GM21723 (cell line): ENCODE measurements at regions not wholly inside any gene's neighbourhood (a gene's known extent, or its start where the extent isn't known, plus 50 kb on each side); places are given as distances from the start of the nearest gene placed in this dataset.

Experiments used
- ATAC-seq: cut with Tn5 transposase; IDR thresholded peaks from one replicate; pipeline ENCODE4 v1.9.1; 2021; ENCODE audit warnings: mild to moderate bottlenecking, moderate library complexity; ENCODE audit not compliant: unreplicated experiment

- no peak for ATAC-seq
Observed at GRCh38 chr7:41114131-41114530, 588.8 kb downstream of the INHBA start.

DNA sequence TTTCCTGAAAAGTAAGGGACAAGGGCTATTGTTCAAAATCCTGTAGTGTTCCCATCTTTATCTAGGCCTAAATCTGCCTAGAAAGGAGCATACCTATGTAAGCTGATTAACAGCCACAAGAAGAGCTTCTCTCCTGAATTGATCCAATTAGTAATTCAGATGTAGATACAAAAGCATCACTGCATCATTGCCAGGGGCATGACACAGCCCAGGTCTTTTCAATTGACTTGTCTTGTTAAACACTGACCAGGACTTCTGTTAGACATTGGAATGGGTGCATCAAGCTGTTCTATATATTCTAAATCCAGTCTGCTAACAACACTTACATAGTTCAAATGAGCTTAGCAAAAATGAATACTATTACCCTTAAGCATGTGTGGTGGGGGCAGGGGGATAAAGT is 589.2 kb downstream of the INHBA start:
- ATAC-seq, result no peak

DNA sequence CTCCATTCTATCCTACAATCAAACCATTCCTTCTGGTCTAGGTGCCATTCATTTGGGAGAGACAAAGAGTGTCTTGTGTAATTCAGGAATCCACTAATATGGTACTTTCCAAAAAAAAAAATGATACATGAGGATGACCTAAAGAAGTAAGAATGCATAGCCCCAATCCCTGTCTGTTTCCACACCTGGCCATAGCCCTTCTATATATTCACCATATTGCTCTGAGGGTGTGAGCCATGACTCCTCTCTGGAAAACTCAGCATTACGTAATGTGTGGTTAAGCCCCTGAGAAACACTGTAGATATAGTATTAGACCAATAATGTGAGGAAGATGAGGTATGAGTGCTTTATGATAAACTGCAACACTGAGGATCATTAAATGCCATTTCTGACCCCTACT is 592.7 kb downstream of the INHBA start:
- no peak for ATAC-seq

DNA sequence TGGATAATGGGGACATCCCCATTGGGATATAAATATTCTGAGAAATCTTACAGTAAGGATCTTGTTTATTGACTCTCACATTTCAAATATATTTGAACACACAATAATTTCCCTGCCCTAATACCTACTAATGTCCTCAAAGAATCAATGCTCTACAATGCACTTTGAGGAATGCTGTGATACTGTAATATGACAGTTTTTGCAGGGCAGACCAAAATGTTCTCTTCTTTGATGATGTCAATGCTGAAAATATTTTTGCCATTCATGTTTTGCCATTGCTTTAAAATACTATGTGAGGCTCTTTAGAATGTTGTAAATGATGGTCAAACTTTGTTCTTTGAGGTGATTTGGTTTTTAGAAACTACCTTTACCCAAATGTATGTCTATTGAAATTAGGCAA is 594.1 kb downstream of the INHBA start:
- no peak for ATAC-seq

DNA sequence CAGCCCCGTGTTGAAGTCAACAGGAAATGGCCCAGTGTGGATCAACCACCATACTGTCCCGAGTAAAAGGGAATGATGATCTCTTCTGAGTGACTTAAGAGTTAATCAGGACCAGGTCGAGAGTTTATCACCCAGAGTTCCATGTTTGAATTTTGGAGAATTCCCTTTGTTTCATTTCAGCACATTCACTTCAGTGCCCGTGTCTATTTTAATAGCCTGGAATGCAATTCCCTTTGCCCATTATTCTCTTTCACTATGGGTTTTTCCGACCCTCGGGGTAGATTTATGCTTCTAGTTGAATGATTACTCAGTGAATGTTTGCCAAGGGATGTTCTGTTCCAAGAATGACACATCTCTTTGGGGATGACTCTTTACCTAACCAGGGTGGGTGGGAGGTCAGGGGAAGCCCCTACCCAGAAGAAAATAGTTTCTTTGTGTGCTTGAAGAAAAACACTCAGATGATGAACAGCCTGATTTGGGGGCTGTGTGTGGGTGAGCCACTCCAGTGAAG is 594.9 kb downstream of the INHBA start:
- ATAC-seq, result peak; percentile 39

- peak; percentile 38 for ATAC-seq
Observed at GRCh38 chr7:41107330-41107937, 595.5 kb downstream of the INHBA start.

DNA sequence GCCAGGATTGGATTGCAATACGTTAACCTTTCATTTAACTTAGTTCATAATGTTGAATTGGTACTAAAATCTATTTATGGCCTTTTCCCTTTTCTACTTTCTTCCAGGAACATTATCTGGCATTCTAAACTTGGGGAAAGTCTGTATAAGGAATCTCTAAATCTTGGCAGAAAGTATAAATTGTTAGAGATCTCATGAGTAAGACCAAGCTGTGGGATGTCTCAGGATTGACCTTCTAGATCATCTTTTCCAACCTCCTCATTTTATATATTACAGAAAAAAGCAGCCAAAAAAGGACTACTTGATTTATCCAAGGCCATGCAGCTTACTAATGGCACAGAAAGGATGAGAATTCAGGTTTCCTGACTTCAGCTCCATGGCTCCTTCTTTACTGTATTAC is 598.3 kb downstream of the INHBA start:
- no peak for ATAC-seq

GRCh38 chr7:41103331-41103730 is 599.6 kb downstream of the INHBA start:
- peak; percentile 69 for ATAC-seq

- no peak for ATAC-seq
Observed at GRCh38 chr7:41098846-41099245, 604.0 kb downstream of the INHBA start.

GRCh38 chr7:41098402-41098801 is 604.5 kb downstream of the INHBA start:
- no peak for ATAC-seq

GRCh38 chr7:41097501-41097900 is 605.4 kb downstream of the INHBA start:
- ATAC-seq, result no peak

DNA sequence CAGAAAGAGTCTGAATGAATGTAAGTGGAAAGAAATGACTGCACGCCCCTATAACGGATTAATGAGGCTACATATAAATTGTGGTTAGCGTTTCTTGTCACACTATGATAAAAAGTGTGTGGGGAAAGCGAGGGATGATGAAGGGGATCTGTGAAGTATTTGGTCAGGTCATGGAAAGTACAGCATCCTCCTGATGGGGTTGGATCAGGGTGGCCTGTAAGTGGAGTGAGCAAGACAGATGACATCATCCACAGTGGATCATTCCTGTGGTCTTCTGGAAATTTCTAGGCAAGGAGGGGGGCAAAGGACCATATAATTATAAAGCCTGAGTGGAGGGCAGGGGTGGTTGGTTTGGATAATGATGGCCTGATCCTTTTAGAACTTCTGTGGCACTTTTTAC is 606.0 kb downstream of the INHBA start:
- ATAC-seq, result no peak

- no peak for ATAC-seq
Observed at GRCh38 chr7:41093141-41093540, 609.7 kb downstream of the INHBA start.

DNA sequence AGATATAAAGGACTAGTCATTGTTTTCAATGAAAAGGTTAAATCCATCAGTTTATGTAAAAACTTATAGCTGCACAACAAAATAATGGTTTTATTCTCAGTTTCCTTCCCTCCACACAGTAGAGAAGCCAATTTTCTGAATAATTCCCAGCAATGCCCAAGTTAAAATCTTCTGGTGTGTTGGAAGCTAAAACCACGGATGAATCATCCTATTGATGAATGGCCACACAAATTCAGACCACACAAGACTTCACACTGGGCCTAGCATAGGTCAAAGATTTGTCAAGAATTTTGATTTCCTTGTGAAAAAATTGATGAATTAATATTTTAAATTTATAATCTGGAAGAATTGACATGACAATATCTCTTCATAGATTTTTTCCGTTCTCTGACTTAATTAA is 617.6 kb downstream of the INHBA start:
- no peak for ATAC-seq

- no peak for ATAC-seq
Observed at GRCh38 chr7:41084381-41084780, 618.5 kb downstream of the INHBA start.

DNA sequence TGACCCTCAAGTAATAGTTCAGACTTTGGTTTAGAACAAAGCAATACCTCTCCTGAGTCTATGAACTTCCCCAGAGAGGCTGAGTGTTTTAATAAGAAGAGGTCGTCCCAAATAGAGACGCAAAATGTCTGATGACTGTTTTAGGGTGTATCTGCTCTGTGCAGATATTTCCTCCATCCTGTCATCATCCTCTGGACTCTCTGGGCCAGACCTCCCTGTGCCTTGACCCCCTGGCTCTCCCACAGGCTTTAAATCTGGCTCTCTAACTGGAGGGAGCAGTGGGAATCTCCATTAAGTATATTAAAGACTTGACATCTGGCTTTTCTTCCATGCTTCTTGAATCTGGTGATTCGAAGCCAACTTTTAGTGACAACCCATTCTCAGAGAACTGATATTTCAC is 633.3 kb downstream of the INHBA start:
- ATAC-seq, result no peak

DNA sequence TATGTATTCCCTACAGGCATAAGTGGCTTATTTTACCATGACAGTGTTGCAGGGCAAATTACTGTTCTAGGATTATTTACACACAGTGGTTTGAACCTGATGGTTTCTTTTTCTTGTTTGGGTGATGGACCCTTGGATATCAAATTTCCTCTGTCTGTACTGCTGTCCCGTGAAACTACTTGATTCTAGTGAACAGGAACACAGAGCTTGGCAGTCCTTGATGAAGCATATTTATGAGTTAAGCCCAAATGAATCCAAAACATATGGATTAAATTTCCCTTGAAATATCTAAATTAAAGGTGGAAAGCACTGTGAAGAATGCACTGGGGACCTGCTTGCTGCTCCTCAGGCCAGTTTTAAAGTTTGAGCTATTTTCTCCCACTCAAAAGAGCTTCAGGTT is 635.3 kb downstream of the INHBA start:
- no peak for ATAC-seq

DNA sequence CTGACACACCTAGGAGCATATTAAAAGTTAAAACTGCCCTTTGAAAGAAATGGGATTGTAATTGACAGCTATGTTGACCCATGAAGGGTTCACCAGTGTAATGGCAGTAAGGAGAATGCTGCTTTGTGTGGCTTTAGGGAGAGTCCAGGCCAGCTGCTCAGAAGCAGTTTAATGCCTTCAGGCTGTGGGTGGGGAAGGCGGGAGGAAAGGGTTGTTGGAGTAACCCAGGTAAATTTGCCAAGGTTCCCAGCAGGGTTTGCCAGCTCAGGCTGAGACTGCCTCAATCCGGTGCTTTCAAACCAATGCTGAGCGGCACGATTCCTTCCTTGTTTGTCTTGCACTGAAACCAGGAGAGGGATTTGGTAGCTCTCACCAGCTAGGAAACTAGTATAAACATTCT is 637.2 kb downstream of the INHBA start:
- no peak for ATAC-seq

GRCh38 chr7:41063116-41063515 is 639.8 kb downstream of the INHBA start:
- ATAC-seq, result no peak

DNA sequence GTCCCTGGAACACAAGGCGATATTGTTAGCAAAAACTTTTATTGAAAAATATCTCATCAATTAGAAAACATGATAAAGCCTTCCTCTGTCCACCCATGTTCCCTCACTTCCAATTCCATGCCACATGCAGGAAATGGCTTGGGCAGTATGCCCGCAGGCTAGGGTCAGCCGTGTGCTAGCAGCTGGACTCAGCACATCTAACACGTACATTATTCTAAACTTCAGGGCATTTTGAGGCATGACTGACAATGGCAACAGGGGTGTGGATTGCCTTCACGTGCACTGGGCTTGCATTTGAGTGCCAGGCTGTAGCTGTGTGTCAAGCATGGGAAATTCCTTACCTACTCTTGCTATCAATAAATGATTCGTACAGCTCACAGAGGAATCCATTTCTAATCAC is 642.1 kb downstream of the INHBA start:
- no peak for ATAC-seq

- no peak for ATAC-seq
Observed at GRCh38 chr7:41059796-41060195, 643.1 kb downstream of the INHBA start.

- ATAC-seq, result no peak
Observed at GRCh38 chr7:41058986-41059741, 643.7 kb downstream of the INHBA start.
